Sigmoid colon (tissue), 6 donors: ENCODE measurements at regions not wholly inside any gene's neighbourhood (a gene's known extent, or its start where the extent isn't known, plus 50 kb on each side); places are given as distances from the start of the nearest gene placed in this dataset.

Experiments
- DNase-seq: peaks from one replicate; pipeline ENCODE4 v3.0.0-alpha.2; 2019
- H3K27ac ChIP-seq, 4 donors: fragments of 200-600 bp; sonication (generic); one replicate each; pipeline ENCODE4 v1.5.1; 2016 to 2019; ENCODE audit warnings: mild to moderate bottlenecking in 1 of 4
- H3K27me3 ChIP-seq, 3 donors: fragments of 200-600 bp; sonication (generic); one replicate each; pipeline ENCODE4 v1.5.1; 2019; ENCODE audit warnings: mild to moderate bottlenecking in 1 of 3
- H3K36me3 ChIP-seq, 4 donors: fragments of 200-600 bp; sonication (generic); one replicate each; pipeline ENCODE4 v1.5.1; 2016 to 2019
- H3K4me1 ChIP-seq, 4 donors: fragments of 200-600 bp; sonication (generic); one replicate each; pipeline ENCODE4 v1.5.1; 2017 to 2019
- H3K4me3 ChIP-seq, 4 donors: fragments of 200-600 bp; sonication (generic); one replicate each; pipeline ENCODE4 v1.5.1; 2017 to 2019; ENCODE audit warnings: mild to moderate bottlenecking in 2 of 4, moderate library complexity in 1 of 4
- H3K9me3 ChIP-seq, 4 donors: fragments of 200-600 bp in 3 of 4; sonication (generic) in 3 of 4; one replicate each; pipeline versions ENCODE4 v1.5.1 to v1.6.1; 2013 to 2019
- EP300 ChIP-seq, 4 donors: sonication (generic); formaldehyde crosslinking; IDR thresholded peaks; one replicate each; pipeline ENCODE4 v1.6.1; 2017; ENCODE audit warnings: antibody characterized with exemption in 4 of 4
- POLR2A ChIP-seq, 2 donors: fragments of 450-650 bp; IDR thresholded peaks; one replicate each; pipeline ENCODE4 v1.6.1; 2016; ENCODE audit warnings: antibody characterized with exemption in 2 of 2, mild to moderate bottlenecking in 2 of 2, moderate library complexity in 2 of 2
- POLR2AphosphoS5 ChIP-seq, 4 donors: sonication (generic); formaldehyde crosslinking; IDR thresholded peaks; one replicate each; pipeline ENCODE4 v1.6.1; 2017; ENCODE audit warnings: antibody characterized with exemption in 4 of 4
- WGBS, 2 donors: extraction: QIAGEN DNeasy Blood & Tissue Kit; methylation state at CpG; one replicate each; pipeline ENCODE4 v1.1.7; 2013; 5-methylcytosine and 5-hydroxymethylcytosine counted together
- intact Hi-C: fragments of 100-400 bp; cut with DNase I; formaldehyde crosslinking; loops from one replicate; pipeline ENCODE4 v1.15.1; 2023
- TF ChIP-seq, protein P1 (sequence below), 4 experiments: fragments of 450-650 bp in 3 of 4; fragments of 200-600 bp in 1 of 4; IDR thresholded peaks; one replicate each; pipeline ENCODE4 v1.5.1; 2016 to 2019; ENCODE audit warnings: antibody characterized with exemption in 4 of 4, mild to moderate bottlenecking in 3 of 4, moderate library complexity in 2 of 4
- donor health status: healthy with polysubstance abuse.
- donor health status: healthy.

DNA sequence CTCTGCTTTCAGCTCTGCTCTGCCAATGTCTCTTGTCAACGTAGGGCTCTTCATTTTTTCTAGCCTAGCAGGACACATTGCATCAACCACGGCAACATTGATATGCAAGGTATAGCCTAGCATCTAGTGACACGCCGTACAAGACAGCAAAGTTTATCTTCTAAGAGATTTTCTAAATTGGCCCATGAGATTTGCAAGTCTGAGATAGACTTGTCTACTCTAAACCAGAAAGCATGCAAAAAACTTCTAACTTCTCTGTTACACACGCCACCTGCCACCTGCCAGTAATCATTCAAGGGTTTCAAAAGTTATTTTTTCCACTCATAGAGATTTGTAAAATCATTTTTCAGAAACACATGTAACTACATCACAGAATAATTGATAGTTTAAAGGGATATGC, 1265.7 kb downstream of the C4orf33 start:
- H3K9me3 ChIP-seq, result no peaks in the 10 kb centered on the region
- no peak for DNase-seq
- intact Hi-C loops, result no loop called here

DNA sequence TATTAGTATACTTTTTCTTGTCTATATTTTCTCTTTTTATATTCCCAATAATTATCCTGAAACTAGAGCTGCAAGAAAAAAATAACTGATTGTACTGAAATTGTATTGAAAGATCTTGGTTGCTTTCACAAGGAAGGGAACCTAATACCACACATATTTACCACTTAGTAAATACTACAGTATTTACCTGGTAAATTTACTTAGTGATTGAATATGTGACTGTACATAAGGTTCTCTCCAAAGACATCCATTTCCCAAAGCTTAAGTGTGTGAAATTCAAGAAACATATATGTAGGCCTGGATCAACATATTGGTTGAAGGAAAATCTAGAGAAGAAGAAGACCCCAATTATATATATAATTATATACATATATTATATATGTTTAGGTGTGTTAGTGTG, 1272.7 kb downstream of the C4orf33 start:
- H3K4me1 ChIP-seq, result no peaks in the 10 kb centered on the region
- no peaks in the 10 kb centered on the region for H3K27me3 ChIP-seq
- DNase-seq, result no peak
- no peak overlapping the region for H3K27ac ChIP-seq
- no peak overlapping the region for H3K4me3 ChIP-seq
- intact Hi-C loops, result no loop called here
- H3K9me3 ChIP-seq, result no peaks in the 10 kb centered on the region
- TF ChIP-seq POLR2A (IDR thresholded peaks at IDR 0.05) (no peak), EP300 (IDR thresholded peaks at IDR 0.05) (no peak), POLR2AphosphoS5 (IDR thresholded peaks at IDR 0.05) (no peak)
- TF ChIP-seq, protein P1, sequence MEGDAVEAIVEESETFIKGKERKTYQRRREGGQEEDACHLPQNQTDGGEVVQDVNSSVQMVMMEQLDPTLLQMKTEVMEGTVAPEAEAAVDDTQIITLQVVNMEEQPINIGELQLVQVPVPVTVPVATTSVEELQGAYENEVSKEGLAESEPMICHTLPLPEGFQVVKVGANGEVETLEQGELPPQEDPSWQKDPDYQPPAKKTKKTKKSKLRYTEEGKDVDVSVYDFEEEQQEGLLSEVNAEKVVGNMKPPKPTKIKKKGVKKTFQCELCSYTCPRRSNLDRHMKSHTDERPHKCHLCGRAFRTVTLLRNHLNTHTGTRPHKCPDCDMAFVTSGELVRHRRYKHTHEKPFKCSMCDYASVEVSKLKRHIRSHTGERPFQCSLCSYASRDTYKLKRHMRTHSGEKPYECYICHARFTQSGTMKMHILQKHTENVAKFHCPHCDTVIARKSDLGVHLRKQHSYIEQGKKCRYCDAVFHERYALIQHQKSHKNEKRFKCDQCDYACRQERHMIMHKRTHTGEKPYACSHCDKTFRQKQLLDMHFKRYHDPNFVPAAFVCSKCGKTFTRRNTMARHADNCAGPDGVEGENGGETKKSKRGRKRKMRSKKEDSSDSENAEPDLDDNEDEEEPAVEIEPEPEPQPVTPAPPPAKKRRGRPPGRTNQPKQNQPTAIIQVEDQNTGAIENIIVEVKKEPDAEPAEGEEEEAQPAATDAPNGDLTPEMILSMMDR (IDR thresholded peaks at IDR 0.05), result no peak
- no peaks in the 10 kb centered on the region for H3K36me3 ChIP-seq

More for the DNA sequence above, 1265.7 kb downstream of the C4orf33 start:
- H3K27me3 ChIP-seq, result no peaks in the 10 kb centered on the region
- no peak overlapping the region for H3K4me3 ChIP-seq
- H3K4me1 ChIP-seq, result no peaks in the 10 kb centered on the region
- H3K36me3 ChIP-seq, result no peaks in the 10 kb centered on the region
- TF ChIP-seq EP300 (IDR thresholded peaks at IDR 0.05) (no peak), POLR2AphosphoS5 (IDR thresholded peaks at IDR 0.05) (no peak), POLR2A (IDR thresholded peaks at IDR 0.05) (no peak)
- TF ChIP-seq, protein P1 (IDR thresholded peaks at IDR 0.05), result no peak
- WGBS, 2 donors, result 72 to 84% methylated on average over 5 of the region's 5 CpGs
- no peak overlapping the region for H3K27ac ChIP-seq

DNA sequence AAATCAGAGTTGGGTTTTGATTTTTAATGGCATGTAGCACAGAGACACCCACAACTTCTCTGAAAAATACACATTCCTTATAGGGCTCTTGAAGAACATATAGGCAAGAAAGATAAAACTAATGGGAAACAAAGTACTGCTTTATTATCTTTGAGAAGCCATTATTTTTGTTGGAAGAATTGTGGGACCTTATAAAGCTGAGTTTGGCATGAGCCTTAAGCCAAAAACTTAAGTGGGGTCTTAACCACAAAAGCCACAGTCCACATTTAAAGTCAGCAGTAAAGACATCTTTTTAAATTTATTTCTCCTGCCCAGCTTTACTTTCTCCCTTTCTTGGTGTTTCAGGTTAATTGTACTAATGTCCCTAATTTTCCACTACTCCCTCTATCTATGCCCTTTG, 1297.3 kb downstream of the C4orf33 start:
- Histone ChIP-seq H3K9me3 (no peaks in the 10 kb centered on the region), H3K4me3 (no peak overlapping the region), H3K27me3 (no peaks in the 10 kb centered on the region), H3K4me1 (no peaks in the 10 kb centered on the region), H3K36me3 (no peaks in the 10 kb centered on the region), H3K27ac (no peak overlapping the region)
- intact Hi-C loops, result no loop called here
- TF ChIP-seq POLR2AphosphoS5 (IDR thresholded peaks at IDR 0.05) (no peak), POLR2A (IDR thresholded peaks at IDR 0.05) (no peak)
- no peak for DNase-seq

DNA sequence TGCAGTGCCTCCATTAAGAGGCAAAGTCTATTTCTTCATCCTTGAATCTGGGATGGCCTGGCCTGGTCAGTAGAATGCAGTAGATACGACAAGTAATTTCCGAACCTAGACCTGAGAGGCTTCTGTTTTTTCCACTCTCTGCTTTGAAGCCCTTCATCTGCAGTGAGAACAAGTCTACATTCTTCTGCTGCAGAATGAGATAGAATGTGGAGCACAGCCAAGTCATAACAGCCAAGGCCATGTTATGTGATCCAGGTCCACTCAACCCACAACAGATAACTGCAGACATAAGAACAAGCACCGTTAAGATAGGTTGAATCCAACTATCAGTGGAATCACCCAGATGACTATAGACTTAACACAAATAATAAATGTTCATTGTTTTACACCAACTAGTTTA, 1297.7 kb downstream of the C4orf33 start:
- Histone ChIP-seq H3K36me3 (no peaks in the 10 kb centered on the region), H3K4me3 (no peak overlapping the region), H3K4me1 (no peaks in the 10 kb centered on the region), H3K9me3 (no peaks in the 10 kb centered on the region), H3K27ac (no peak overlapping the region), H3K27me3 (no peaks in the 10 kb centered on the region)
- TF ChIP-seq, protein P1 (IDR thresholded peaks at IDR 0.05), result no peak
- TF ChIP-seq EP300 (IDR thresholded peaks at IDR 0.05) (no peak), POLR2AphosphoS5 (IDR thresholded peaks at IDR 0.05) (no peak), POLR2A (IDR thresholded peaks at IDR 0.05) (no peak)
- no peak for DNase-seq
- intact Hi-C loops, result no loop called here
- 80 to 87% methylated on average over 3 of the region's 3 CpGs for WGBS, 2 donors

GRCh38 chr4:130395871-130396270, 1299.9 kb downstream of the C4orf33 start:
- H3K27me3 ChIP-seq, result no peaks in the 10 kb centered on the region
- H3K36me3 ChIP-seq, result no peaks in the 10 kb centered on the region
- no peak for TF ChIP-seq EP300 (IDR thresholded peaks at IDR 0.05)
- TF ChIP-seq, protein P1 (IDR thresholded peaks at IDR 0.05), result no peak
- TF ChIP-seq POLR2A (IDR thresholded peaks at IDR 0.05), result no peak
- TF ChIP-seq POLR2AphosphoS5 (IDR thresholded peaks at IDR 0.05), result no peak
- WGBS, 2 donors, result 53 to 55% methylated on average over 2 of the region's 2 CpGs
- no peak overlapping the region for H3K27ac ChIP-seq
- H3K9me3 ChIP-seq, result no peaks in the 10 kb centered on the region
- DNase-seq, result no peak
- H3K4me3 ChIP-seq, result no peak overlapping the region
- H3K4me1 ChIP-seq, result no peaks in the 10 kb centered on the region
- intact Hi-C loops, result no loop called here
